ENCODE measurements at regions not wholly inside any gene's neighbourhood (a gene's known extent, or its start where the extent isn't known, plus 50 kb on each side); places are given as distances from the start of the nearest gene placed in this dataset.

DNA sequence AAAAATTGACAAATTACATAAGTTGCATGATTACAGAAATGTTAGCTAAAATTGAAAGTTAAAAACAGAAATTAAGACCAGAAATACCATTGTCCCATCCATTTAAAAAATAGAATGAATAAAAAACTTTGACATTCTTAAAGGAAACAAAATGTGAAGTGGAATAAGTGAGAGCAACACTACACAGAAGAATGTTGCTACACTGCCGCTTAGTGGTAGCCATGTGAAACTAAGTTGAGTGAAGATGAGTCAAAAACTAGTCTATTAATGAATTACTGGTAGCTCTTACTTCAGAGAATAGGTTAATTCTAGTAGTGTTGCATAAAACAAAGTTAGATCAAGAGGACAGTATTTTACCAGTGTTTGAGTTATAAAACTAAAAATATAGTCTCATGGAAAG is 571.0 kb upstream of the KLHL4 start (continued):
- TF ChIP-seq RBBP5 (IDR thresholded peaks at IDR 0.05; ENCODE audit: borderline replicate concordance, low read depth, low read length) (no peak), FOSL1 (IDR thresholded peaks at IDR 0.05; ENCODE audit: insufficient read depth, low read depth, low read length) (no peak), CBX8 (IDR thresholded peaks at IDR 0.05; ENCODE audit: borderline replicate concordance, low read depth, low read length) (no peak), SIX5 (IDR thresholded peaks at IDR 0.05; ENCODE audit: low read depth, low read length) (no peak), CEBPB (IDR thresholded peaks at IDR 0.05; ENCODE audit: low read depth, low read length) (no peak), BRCA1 (IDR thresholded peaks at IDR 0.05; ENCODE audit: low read depth, low read length) (no peak), TBP (IDR thresholded peaks at IDR 0.05; ENCODE audit: low read depth, low read length) (no peak), PHF8 (conservative IDR thresholded peaks at IDR 0.05; ENCODE audit: low read depth, low read length) (no peak), EP300 (IDR thresholded peaks at IDR 0.05; ENCODE audit: borderline replicate concordance in 1 of 2, low read depth in 2 of 2, low read length in 2 of 2) (no peak), BCL11A (IDR thresholded peaks at IDR 0.05; ENCODE audit: low read depth in 2 of 2, low read length in 2 of 2) (no peak)
- TF ChIP-seq, protein P1, sequence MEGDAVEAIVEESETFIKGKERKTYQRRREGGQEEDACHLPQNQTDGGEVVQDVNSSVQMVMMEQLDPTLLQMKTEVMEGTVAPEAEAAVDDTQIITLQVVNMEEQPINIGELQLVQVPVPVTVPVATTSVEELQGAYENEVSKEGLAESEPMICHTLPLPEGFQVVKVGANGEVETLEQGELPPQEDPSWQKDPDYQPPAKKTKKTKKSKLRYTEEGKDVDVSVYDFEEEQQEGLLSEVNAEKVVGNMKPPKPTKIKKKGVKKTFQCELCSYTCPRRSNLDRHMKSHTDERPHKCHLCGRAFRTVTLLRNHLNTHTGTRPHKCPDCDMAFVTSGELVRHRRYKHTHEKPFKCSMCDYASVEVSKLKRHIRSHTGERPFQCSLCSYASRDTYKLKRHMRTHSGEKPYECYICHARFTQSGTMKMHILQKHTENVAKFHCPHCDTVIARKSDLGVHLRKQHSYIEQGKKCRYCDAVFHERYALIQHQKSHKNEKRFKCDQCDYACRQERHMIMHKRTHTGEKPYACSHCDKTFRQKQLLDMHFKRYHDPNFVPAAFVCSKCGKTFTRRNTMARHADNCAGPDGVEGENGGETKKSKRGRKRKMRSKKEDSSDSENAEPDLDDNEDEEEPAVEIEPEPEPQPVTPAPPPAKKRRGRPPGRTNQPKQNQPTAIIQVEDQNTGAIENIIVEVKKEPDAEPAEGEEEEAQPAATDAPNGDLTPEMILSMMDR (IDR thresholded peaks at IDR 0.05; ENCODE audit: control extremely low read depth in 1 of 3, insufficient read depth in 1 of 3, low read depth in 1 of 3, low read length in 3 of 3): peak in 2 of 3 experiments; percentile 10 to 48; a peak in 2 of 4 replicates
- TF ChIP-seq, protein P2, sequence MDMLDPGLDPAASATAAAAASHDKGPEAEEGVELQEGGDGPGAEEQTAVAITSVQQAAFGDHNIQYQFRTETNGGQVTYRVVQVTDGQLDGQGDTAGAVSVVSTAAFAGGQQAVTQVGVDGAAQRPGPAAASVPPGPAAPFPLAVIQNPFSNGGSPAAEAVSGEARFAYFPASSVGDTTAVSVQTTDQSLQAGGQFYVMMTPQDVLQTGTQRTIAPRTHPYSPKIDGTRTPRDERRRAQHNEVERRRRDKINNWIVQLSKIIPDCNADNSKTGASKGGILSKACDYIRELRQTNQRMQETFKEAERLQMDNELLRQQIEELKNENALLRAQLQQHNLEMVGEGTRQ (IDR thresholded peaks at IDR 0.05; ENCODE audit: low read length): no peak
